ENCODE measurements at regions not wholly inside any gene's neighbourhood (a gene's known extent, or its start where the extent isn't known, plus 50 kb on each side); places are given as distances from the start of the nearest gene placed in this dataset.

DNA sequence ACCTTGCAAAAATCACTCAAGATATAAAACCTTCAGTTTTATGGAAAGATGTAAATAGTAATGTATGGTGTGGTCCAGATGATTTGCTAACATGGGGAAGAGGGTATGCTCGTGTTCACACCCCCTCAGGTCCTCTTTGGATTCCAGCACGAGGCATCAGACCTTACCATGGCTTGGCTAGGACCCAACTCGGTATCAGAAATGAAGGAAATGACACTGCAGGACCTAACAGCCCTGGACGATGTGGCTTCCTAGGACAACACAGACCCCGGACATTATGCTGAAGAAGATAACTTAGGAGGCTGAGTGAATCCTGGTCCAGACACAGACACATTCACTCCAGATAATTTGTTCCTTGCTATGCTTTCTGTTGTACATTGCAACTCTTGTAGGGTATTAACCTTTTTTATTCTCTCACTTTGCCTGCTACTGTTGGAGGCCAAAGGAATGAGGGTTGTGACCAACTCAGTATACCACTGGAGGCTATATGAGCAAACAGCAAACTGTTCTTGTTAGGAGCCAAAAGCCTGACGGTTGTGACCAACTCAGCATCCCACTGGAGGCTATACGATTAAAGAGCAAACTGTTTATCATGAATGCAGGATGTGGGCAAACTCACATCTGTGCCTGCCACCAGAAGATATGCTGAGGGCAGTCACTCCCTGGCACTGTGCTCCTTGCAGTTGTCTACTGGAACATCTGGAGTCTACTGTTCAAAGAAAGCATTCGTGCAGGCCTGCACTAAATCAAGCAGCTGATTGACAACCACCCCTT is 121.7 kb downstream of the ZNF429 start:
- no peak for TF ChIP-seq RFX5 (IDR thresholded peaks at IDR 0.05; ENCODE audit: low read depth, low read length)
- TF ChIP-seq CTCF (conservative IDR thresholded peaks at IDR 0.05; ENCODE audit: low read depth, low read length) = no peak
- TF ChIP-seq POLR2A (IDR thresholded peaks at IDR 0.05; ENCODE audit: low read depth, low read length) = no peak
- no peak for TF ChIP-seq RAD21 (IDR thresholded peaks at IDR 0.05; ENCODE audit: low read length)
- no peak for TF ChIP-seq CEBPB (IDR thresholded peaks at IDR 0.05; ENCODE audit: low read depth, low read length)
- no peak for TF ChIP-seq FOS (IDR thresholded peaks at IDR 0.05; ENCODE audit: low read depth, low read length)
- no peak for TF ChIP-seq RCOR1 (IDR thresholded peaks at IDR 0.05; ENCODE audit: insufficient replicate concordance, low read length)
- TF ChIP-seq BHLHE40 (IDR thresholded peaks at IDR 0.05; ENCODE audit: low read depth, low read length) = no peak
- TF ChIP-seq SMC3 (IDR thresholded peaks at IDR 0.05; ENCODE audit: low read depth, low read length) = no peak
- no peak for TF ChIP-seq MXI1 (IDR thresholded peaks at IDR 0.05; ENCODE audit: borderline replicate concordance, low read depth, low read length)

All from IMR-90 (cell line).